PC-9 (cell line): ENCODE measurements at regions not wholly inside any gene's neighbourhood (a gene's known extent, or its start where the extent isn't known, plus 50 kb on each side); places are given as distances from the start of the nearest gene placed in this dataset.

Source experiments
- CTCF ChIP-seq: fragments of 200-600 bp; sonication (generic); conservative IDR thresholded peaks from 2 replicates; pipeline ENCODE4 v1.6.1; 2017; ENCODE audit warnings: mixed run types, antibody characterized with exemption, mild to moderate bottlenecking, moderate library complexity
- EZH2 ChIP-seq: fragments of 200-600 bp; sonication (generic); IDR thresholded peaks from 2 replicates; pipeline ENCODE4 v1.8.0; 2017; ENCODE audit warnings: antibody characterized with exemption, low read depth

- no peak for TF ChIP-seq CTCF
- TF ChIP-seq EZH2: no peak
Measured at GRCh38 chr17:33668516-33668915, 375.4 kb upstream of the ASIC2 start.
